ENCODE measurements at regions not wholly inside any gene's neighbourhood (a gene's known extent, or its start where the extent isn't known, plus 50 kb on each side); places are given as distances from the start of the nearest gene placed in this dataset.

DNA sequence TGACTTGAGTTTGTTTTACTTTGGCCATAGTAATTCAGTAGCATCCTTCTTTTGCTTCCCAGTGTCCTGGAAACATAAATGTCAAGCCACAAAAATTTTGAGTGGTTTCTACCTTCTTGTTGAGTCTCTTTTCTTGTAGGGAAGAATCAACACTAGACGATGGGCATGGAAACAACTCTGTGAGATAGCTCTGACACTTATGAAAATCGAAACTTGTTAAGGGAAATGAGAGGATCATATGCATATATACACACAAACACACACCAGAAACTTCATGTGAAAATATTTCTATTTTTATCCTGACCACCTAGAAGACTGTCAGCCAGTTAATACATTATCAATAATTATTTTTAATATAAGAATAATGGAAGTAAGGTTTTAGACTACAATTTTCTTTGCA is 1247.3 kb upstream of the FLRT2 start:
- no peak for ATAC-seq (ENCODE audit: low read depth)
- no peak overlapping the region for H3K27ac ChIP-seq (ENCODE audit: poor library complexity, severe bottlenecking)
- no peaks in the 10 kb centered on the region for H3K4me1 ChIP-seq (ENCODE audit: insufficient read depth, poor library complexity, severe bottlenecking)
- no peak overlapping the region for H3K4me3 ChIP-seq (ENCODE audit: severe bottlenecking)
- TF ChIP-seq CTCF (IDR thresholded peaks at IDR 0.05; ENCODE audit: poor library complexity, severe bottlenecking): no peak
- no peak for DNase-seq (ENCODE audit: low spot score)
- no peaks in the 10 kb centered on the region for H3K9me3 ChIP-seq (ENCODE audit: severe bottlenecking)
- H3K36me3 ChIP-seq (ENCODE audit: low read depth): no peaks in the 10 kb centered on the region
- H3K27me3 ChIP-seq (ENCODE audit: insufficient read depth, poor library complexity, severe bottlenecking): no peaks in the 10 kb centered on the region

GRCh38 chr14:84288781-84289180 is 1241.2 kb upstream of the FLRT2 start:
- Histone ChIP-seq H3K27me3 (ENCODE audit: insufficient read depth, poor library complexity, severe bottlenecking) (no peaks in the 10 kb centered on the region), H3K4me3 (ENCODE audit: severe bottlenecking) (no peak overlapping the region), H3K4me1 (ENCODE audit: insufficient read depth, poor library complexity, severe bottlenecking) (no peaks in the 10 kb centered on the region), H3K9me3 (ENCODE audit: severe bottlenecking) (no peaks in the 10 kb centered on the region), H3K27ac (ENCODE audit: poor library complexity, severe bottlenecking) (no peak overlapping the region), H3K36me3 (ENCODE audit: low read depth) (no peaks in the 10 kb centered on the region)
- TF ChIP-seq CTCF (IDR thresholded peaks at IDR 0.05; ENCODE audit: poor library complexity, severe bottlenecking): no peak
- no peak for ATAC-seq (ENCODE audit: low read depth)
- DNase-seq (ENCODE audit: low spot score): no peak

- no peaks in the 10 kb centered on the region for H3K36me3 ChIP-seq (ENCODE audit: low read depth)
- ATAC-seq (ENCODE audit: low read depth) (no peak), DNase-seq (ENCODE audit: low spot score) (no peak)
- no peak overlapping the region for H3K4me3 ChIP-seq (ENCODE audit: severe bottlenecking)
- H3K27me3 ChIP-seq (ENCODE audit: insufficient read depth, poor library complexity, severe bottlenecking): no peaks in the 10 kb centered on the region
- no peaks in the 10 kb centered on the region for H3K9me3 ChIP-seq (ENCODE audit: severe bottlenecking)
- H3K27ac ChIP-seq (ENCODE audit: poor library complexity, severe bottlenecking): no peak overlapping the region
- no peaks in the 10 kb centered on the region for H3K4me1 ChIP-seq (ENCODE audit: insufficient read depth, poor library complexity, severe bottlenecking)
- TF ChIP-seq CTCF (IDR thresholded peaks at IDR 0.05; ENCODE audit: poor library complexity, severe bottlenecking): no peak
Measured at GRCh38 chr14:84298663-84299195, 1231.2 kb upstream of the FLRT2 start.

DNA sequence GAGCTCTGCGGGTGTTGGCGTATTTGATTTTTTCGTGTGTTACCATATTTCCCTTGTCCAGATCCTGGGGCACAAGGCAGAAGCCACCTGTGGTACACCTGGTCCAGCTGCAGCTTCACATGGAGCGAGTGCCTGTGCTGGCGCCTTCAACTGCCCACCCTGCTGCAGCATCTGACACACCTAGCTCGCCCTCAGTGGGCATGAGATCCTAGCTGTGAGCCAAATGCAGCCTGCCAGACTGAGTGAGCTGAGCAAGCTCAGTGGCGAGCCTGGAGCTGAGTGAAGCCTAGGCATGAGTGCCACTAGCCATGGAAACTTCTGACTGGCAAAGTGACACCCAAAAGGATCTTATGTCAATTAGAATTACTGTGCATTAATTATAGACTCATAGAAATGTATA is 1226.8 kb upstream of the FLRT2 start:
- Histone ChIP-seq H3K27ac (ENCODE audit: poor library complexity, severe bottlenecking) (no peak overlapping the region), H3K36me3 (ENCODE audit: low read depth) (no peaks in the 10 kb centered on the region), H3K4me1 (ENCODE audit: insufficient read depth, poor library complexity, severe bottlenecking) (no peaks in the 10 kb centered on the region), H3K9me3 (ENCODE audit: severe bottlenecking) (peaks cover 4% of the 10 kb centered on the region), H3K4me3 (ENCODE audit: severe bottlenecking) (no peak overlapping the region), H3K27me3 (ENCODE audit: insufficient read depth, poor library complexity, severe bottlenecking) (no peaks in the 10 kb centered on the region)
- TF ChIP-seq CTCF (IDR thresholded peaks at IDR 0.05; ENCODE audit: poor library complexity, severe bottlenecking): no peak
- ATAC-seq (ENCODE audit: low read depth): no peak
- DNase-seq (ENCODE audit: low spot score): no peak

DNA sequence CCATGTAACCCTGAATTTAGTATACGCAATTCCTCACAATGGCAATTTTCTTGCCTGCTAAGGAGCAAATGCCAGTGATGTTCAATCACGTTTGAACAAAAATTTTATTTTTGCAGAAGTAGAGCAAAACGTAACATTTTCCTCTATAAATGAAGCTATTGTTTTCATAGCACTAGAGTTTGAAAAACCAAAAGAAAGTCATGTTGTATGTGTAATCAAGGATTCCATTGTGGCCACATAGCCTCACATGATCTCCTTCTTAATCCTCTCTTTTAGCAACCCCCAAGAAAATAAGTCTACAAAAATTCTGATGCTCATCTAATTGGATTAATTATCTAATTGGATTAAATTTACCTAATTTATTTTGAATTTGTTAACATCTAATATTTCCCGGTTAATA is 1217.4 kb upstream of the FLRT2 start:
- no peaks in the 10 kb centered on the region for H3K9me3 ChIP-seq (ENCODE audit: severe bottlenecking)
- DNase-seq (ENCODE audit: low spot score) (no peak), ATAC-seq (ENCODE audit: low read depth) (no peak)

More for the DNA sequence above, 1217.4 kb upstream of the FLRT2 start:
- H3K4me1 ChIP-seq (ENCODE audit: insufficient read depth, poor library complexity, severe bottlenecking): no peaks in the 10 kb centered on the region
- H3K4me3 ChIP-seq (ENCODE audit: severe bottlenecking): no peak overlapping the region
- H3K36me3 ChIP-seq (ENCODE audit: low read depth): no peaks in the 10 kb centered on the region
- H3K27ac ChIP-seq (ENCODE audit: poor library complexity, severe bottlenecking): no peak overlapping the region
- no peak for TF ChIP-seq CTCF (IDR thresholded peaks at IDR 0.05; ENCODE audit: poor library complexity, severe bottlenecking)
- H3K27me3 ChIP-seq (ENCODE audit: insufficient read depth, poor library complexity, severe bottlenecking): no peaks in the 10 kb centered on the region

Data from RWPE2 (cell line).